Activated T-cell treated with anti-CD3 and anti-CD28 coated beads, Interleukin-2, amount 50 U/mL, for 72 hours (primary cell): ENCODE measurements at regions not wholly inside any gene's neighbourhood (a gene's known extent, or its start where the extent isn't known, plus 50 kb on each side); places are given as distances from the start of the nearest gene placed in this dataset.

ENCODE experiments used
- ATAC-seq, 2 donors: fragments of 150-1000 bp; cut with Tn5 transposase; replicated peaks in 1 of 2; 2 replicates each; pipeline ENCODE4 v1.10.0; 2021; ENCODE audit warnings: moderate library complexity in 2 of 2, mild to moderate bottlenecking in 1 of 2
- DNase-seq, 2 donors: peaks; one replicate each; pipeline ENCODE4 v3.0.0; 2021 to 2022; ENCODE audit warnings: mixed read lengths in 1 of 2
- H3K27ac Mint-ChIP-seq: one replicate; pipeline ENCODE4 v1.8.0; 2022; ENCODE audit warnings: mild to moderate bottlenecking, moderate library complexity, mixed read lengths
- H3K27me3 Mint-ChIP-seq: one replicate; pipeline ENCODE4 v1.8.0; 2022; ENCODE audit warnings: low read depth, mixed read lengths
- H3K36me3 Mint-ChIP-seq, 2 donors: one replicate each; pipeline ENCODE4 v1.8.0; 2022; ENCODE audit warnings: mixed read lengths in 2 of 2, mild to moderate bottlenecking in 1 of 2; ENCODE audit not compliant: insufficient read depth in 2 of 2
- H3K4me1 Mint-ChIP-seq: one replicate; pipeline ENCODE4 v1.8.0; 2022; ENCODE audit warnings: low read depth, mixed read lengths
- H3K4me3 Mint-ChIP-seq, 2 donors: one replicate each; pipeline ENCODE4 v1.8.0; 2022; ENCODE audit warnings: mild to moderate bottlenecking in 2 of 2, mixed read lengths in 2 of 2, moderate library complexity in 2 of 2
- H3K9me3 Mint-ChIP-seq, 2 donors: one replicate each; pipeline ENCODE4 v1.8.0; 2022; ENCODE audit warnings: mixed read lengths in 2 of 2

DNA sequence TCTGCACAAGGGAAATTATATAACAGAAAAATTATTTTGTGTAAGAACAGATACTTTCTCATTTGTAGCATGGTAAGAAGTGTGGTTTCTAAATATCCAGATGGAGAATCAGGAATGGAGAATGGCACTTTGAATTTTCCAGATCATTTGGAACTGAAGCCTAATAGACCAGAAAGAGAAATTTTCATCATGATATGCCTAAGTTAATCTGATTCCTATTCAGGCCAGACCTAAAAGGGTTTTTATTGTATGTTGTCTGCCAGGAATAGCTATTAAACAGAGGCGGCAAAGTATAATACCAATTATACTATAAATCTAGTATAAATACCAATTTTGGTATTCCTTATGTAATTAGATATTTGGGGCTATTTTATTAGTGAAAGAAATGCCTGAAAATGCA, 382.7 kb upstream of the FAR2 start:
- Mint-ChIP-seq H3K4me1 (no peaks in the 10 kb centered on the region), H3K27me3 (no peaks in the 10 kb centered on the region), H3K36me3 (no peaks in the 10 kb centered on the region), H3K9me3 (peaks cover 0 to 1% of the 10 kb centered on the region in 2 donors), H3K27ac (no peak overlapping the region), H3K4me3 (no peak overlapping the region)
- ATAC-seq (no peak), DNase-seq (no peak)

DNA sequence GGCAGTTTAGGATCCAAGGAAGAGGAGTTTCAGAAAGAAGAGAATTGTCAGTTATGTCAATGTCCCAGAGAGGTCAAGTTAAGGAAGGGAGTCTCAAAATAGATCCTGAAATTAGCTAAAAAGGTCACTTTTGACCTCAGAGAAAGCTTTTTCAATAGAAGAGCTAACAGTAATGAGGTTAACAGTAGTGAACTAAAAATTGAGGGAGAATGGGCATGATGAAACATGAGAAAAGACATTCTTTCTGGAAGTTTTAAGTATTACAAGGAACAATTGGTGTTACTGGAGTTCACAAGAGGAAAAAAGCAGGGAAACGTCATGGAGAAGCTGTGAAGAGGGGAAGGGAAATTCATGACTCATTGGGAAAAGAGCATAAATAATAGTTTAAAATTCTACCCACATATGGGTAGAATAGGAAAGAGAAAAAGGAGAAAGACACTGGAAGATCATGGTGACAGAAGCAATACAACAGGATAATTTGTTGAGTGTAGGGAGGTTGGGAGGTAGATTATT, 381.2 kb upstream of the FAR2 start:
- Mint-ChIP-seq H3K27me3 (no peaks in the 10 kb centered on the region), H3K4me1 (no peaks in the 10 kb centered on the region), H3K36me3 (no peaks in the 10 kb centered on the region), H3K4me3 (no peak overlapping the region), H3K9me3 (peaks cover 0 to 2% of the 10 kb centered on the region in 2 donors), H3K27ac (no peak overlapping the region)
- DNase-seq (no peak), ATAC-seq (no peak)

DNA sequence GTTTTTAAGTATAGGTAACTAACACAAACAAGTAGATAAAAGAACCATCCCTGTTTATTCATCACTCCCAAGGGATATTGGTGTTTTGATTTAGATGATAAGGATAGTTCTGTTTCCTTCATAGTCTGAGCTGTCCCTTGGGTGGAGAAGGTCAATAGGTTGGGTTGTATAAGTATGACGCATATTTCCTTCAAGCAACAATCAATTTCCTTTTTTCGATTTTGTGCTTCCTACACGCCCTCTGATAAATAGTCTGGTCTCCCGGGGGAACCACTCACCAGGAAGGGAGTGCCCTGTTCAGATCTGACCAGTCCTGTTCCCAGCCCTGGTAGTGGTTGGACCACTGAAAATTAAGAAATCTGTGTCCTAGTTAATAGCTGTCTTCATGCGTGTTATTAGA, 378.8 kb upstream of the FAR2 start:
- H3K27me3 Mint-ChIP-seq: no peaks in the 10 kb centered on the region
- H3K4me1 Mint-ChIP-seq: no peaks in the 10 kb centered on the region
- ATAC-seq (no peak), DNase-seq (no peak)
- no peak overlapping the region for H3K27ac Mint-ChIP-seq
- no peaks in the 10 kb centered on the region for H3K36me3 Mint-ChIP-seq
- H3K9me3 Mint-ChIP-seq: peaks cover 0 to 2% of the 10 kb centered on the region in 2 donors
- no peak overlapping the region for H3K4me3 Mint-ChIP-seq

DNA sequence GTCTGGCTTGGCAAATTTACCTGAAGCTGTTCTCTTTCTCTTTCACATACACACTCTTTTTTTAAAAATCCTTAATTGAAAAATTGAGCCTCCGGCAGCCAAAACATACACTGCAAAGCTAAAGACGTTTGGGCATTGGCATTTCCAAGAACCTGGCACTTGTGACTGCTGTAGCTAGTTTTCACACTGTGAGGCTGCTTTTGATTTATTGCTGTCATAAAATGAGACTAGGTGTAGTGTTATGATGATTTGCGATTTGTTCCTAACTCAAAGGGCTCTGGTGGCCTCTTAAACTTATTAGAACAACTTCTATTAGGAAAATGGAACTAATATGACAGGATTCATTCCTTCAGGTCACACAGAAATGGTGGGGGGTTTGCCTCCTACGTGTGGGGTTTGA, 377.1 kb upstream of the FAR2 start:
- Mint-ChIP-seq H3K4me1 (no peaks in the 10 kb centered on the region), H3K9me3 (peaks cover 0 to 2% of the 10 kb centered on the region in 2 donors), H3K27ac (no peak overlapping the region), H3K27me3 (no peaks in the 10 kb centered on the region), H3K4me3 (no peak overlapping the region), H3K36me3 (no peaks in the 10 kb centered on the region)
- DNase-seq (no peak), ATAC-seq (no peak)

DNA sequence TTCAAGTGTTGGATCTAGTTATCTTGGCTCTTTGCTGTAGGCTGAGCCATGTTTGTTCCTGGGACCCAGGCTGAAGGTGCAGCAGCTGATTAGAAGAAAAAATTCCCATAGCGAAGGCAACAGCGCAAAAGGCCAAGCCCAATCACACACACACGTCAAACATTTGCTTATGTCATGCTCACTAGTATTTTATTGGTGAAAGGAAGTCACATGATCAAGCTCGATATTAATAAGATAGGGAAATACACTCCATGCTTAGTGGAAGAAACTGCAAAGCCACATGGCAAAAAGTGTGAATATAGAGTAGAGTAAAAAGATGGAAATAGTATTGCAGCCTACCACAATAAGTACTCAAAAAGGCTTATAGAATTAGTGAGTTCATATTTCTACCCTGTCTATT, 373.5 kb upstream of the FAR2 start:
- Mint-ChIP-seq H3K27me3 (no peaks in the 10 kb centered on the region), H3K36me3 (no peaks in the 10 kb centered on the region), H3K4me3 (no peak overlapping the region), H3K9me3 (peaks cover 0 to 2% of the 10 kb centered on the region in 2 donors), H3K4me1 (no peaks in the 10 kb centered on the region), H3K27ac (no peak overlapping the region)
- DNase-seq (no peak), ATAC-seq (no peak)

DNA sequence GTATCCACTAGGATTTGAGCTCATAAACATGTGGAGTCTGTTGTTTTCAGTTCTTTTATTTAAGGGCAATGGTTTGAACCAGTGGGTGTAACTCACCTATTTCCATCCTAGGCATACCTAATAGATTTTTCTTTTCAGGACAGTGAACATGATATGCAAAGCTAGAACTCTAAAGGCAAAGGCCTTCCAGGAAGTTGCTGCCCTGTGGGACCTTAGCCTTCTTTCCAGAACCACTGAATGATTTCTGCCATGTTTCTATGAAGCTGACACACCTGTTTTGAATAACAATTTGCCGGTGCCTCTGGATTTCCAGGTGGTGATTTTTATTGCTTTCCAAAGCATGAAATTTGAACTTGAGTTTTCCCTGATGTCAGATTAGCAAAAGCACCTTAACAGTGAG, 372.9 kb upstream of the FAR2 start:
- no peak overlapping the region for H3K4me3 Mint-ChIP-seq
- DNase-seq (no peak), ATAC-seq (no peak)
- no peaks in the 10 kb centered on the region for H3K36me3 Mint-ChIP-seq
- H3K27ac Mint-ChIP-seq: no peak overlapping the region
- peaks cover 4% of the 10 kb centered on the region for H3K27me3 Mint-ChIP-seq
- peaks cover 0 to 5% of the 10 kb centered on the region in 2 donors for H3K9me3 Mint-ChIP-seq
- H3K4me1 Mint-ChIP-seq: no peaks in the 10 kb centered on the region

DNA sequence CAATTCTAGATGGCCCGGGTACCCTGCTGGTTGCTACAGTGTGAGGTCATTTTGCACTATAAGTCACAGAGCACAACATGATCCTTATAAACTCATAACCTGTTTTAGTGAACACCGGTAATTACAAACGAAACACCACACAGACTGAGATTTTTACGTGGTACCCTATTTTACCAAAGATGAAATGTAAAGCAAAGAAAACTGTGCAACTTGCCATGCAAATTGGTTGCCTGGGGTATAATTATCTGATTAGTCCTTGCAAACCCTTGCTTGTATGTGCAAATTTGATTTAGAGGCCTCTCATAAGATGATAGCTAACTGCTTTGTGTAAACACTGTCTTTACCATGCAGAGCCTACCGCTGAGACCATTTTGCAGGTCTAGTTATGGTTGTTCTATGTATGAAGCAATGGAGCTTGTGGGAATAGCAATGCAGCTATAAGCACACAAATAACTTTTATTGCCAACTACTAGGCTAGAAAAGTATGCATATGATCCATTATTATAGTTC, 372.1 kb upstream of the FAR2 start:
- no peak for ATAC-seq
- Mint-ChIP-seq H3K27me3 (peaks cover 8% of the 10 kb centered on the region), H3K36me3 (no peaks in the 10 kb centered on the region), H3K4me3 (no peak overlapping the region), H3K27ac (no peak overlapping the region), H3K4me1 (no peaks in the 10 kb centered on the region), H3K9me3 (peaks cover 0 to 6% of the 10 kb centered on the region in 2 donors)
- DNase-seq: no peak

DNA sequence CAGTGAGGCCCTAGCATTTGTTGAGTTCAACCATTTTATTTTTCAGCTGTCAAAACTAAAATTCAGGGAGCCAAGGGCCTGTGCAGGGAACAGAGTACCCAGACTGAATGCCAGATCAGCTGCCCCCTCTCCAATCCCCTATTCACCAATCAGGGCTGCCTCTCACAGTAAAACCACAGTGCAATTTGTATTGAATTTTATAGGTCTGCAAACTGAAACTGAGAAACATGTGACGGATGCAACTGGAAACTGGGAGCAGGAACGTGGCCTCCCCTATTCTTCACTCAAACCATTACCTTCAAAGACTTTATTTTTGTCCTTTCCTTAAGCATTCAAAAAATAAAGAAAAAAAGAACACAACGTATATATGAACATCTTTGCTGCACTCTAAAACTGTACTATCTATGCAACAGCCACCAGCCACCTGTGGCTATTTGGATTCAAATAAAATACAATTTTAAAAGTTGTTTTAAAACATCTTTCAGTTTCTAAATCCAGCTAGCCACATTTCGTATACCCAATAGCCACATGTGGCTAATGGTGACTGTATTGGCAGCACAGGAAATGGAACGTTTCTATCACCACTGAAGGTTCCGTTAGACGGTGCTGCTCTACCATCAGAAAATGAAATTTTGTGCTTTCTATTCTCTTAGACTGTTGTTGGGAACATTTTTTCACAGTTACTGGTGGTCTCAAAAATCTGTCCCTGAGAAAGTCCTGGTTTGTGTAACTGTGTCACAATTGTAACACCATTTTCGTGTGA, 371.3 kb upstream of the FAR2 start:
- Mint-ChIP-seq H3K36me3 (no peaks in the 10 kb centered on the region), H3K27ac (peak overlapping the region; percentile 17), H3K4me3 (no peak overlapping the region), H3K9me3 (peaks cover 0 to 4% of the 10 kb centered on the region in 2 donors), H3K4me1 (no peaks in the 10 kb centered on the region), H3K27me3 (peaks cover 8% of the 10 kb centered on the region)
- DNase-seq: no peak
- no peak for ATAC-seq

DNA sequence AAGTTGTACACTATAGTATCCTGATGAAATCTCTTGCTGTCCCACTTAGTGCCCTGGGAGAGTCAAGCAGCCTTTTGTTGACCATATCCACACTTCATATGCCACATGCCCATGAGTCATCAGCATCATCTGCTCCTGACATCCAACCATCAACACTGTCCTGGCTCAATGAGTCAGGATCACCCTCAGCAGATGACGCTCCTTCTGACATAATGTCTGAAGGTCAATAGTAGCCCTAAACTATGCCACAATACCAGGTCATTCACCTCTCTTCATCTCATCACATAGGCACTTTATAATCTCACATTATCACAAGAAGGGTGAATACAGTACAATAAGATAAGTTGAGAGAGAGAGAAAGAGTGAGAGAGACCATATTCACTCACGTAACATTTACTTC, 369.0 kb upstream of the FAR2 start:
- Mint-ChIP-seq H3K4me1 (no peaks in the 10 kb centered on the region), H3K27ac (no peak overlapping the region), H3K4me3 (no peak overlapping the region), H3K36me3 (no peaks in the 10 kb centered on the region), H3K27me3 (peaks cover 8% of the 10 kb centered on the region), H3K9me3 (peaks cover 0 to 4% of the 10 kb centered on the region in 2 donors)
- DNase-seq (no peak), ATAC-seq (no peak)

DNA sequence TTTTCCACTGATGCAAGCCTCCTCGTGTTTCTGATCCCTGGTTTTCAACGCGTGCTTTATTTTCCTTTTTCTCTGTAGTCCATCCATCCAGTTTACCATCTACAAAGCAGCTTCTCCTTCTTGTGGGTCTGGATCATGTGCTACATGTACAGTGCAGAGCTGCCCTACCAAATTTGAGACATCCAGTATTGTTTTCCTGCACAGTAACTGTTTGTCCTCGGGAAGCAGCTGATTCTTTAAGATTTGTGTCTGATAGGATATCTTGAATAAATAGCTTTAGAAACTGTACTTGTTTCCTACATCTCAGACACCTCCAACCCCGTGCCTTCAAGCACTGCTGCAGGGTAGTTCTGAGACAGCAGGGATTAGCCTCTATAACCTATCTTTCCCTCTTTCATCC, 368.1 kb upstream of the FAR2 start:
- Mint-ChIP-seq H3K27ac (no peak overlapping the region), H3K9me3 (peaks cover 0 to 4% of the 10 kb centered on the region in 2 donors), H3K36me3 (no peaks in the 10 kb centered on the region), H3K4me1 (no peaks in the 10 kb centered on the region), H3K4me3 (no peak overlapping the region), H3K27me3 (peaks cover 8% of the 10 kb centered on the region)
- ATAC-seq (no peak), DNase-seq (no peak)

DNA sequence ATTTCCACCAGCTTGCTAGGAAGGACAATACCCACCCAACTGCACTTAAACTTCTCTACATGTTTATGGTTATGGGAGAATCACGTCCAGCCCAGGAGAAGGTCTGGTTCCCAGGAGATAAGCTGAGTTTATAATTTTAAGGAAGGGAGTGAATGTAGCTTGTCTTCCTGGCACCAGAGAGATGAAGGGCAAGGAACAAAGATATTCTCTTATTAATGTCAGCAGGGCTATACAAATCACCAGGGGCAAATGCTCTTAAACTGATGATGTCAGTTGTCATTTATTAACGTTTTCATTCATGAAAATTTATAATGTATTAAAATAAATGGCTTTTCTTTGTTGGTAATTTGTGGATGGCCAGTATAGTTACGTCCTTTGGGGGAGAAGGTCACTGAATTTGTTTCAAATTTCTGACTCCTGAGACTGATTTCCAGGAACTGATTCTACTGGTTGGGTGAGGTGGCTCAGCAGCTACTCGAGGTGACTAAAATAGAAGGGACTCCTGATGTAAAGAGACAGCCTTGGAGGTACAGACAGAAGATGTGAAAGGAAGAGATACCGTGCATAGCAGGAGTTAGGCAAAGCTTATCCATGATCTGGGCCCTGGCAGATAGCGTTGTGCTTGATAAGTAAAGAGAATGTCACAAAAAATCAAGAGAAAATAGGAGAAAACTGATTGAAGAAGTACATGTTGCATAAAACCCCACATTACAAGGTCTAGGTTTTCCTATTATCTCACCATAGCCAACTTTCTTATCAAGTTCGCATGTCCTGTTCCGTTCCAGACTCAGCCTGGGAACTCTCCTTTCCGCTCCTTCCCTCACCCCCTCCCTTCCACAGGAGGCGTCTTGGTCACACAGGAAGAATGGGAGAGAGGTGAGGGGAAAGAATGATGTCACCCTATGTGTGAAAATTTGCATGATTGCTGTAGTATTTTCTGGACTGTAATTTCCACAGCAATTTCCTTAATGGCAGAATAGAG, 367.1 kb upstream of the FAR2 start:
- Mint-ChIP-seq H3K4me3 (no peak overlapping the region), H3K27ac (no peak overlapping the region), H3K27me3 (peaks cover 8% of the 10 kb centered on the region), H3K9me3 (peaks cover 0 to 4% of the 10 kb centered on the region in 2 donors), H3K4me1 (no peaks in the 10 kb centered on the region), H3K36me3 (no peaks in the 10 kb centered on the region)
- DNase-seq: no peak
- no peak for ATAC-seq

DNA sequence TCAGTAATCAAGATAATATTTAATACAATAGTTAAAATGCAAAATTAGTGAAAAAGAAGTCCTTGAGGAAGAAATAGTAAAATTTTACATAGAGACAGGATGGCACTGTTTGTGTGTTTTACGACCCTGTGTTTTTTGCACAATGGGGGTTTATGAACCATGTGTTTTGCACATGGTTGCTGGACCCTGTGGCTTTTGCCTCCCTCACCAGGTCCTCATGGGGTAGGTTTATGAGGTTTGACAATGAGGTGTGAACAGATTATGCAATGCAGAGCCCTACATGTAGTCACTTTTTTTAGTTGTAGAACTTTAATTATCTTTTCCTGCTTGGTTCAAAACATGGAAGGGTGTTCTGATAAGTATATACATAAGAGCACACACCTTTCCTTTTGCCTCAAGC, 366.3 kb upstream of the FAR2 start:
- Mint-ChIP-seq H3K27me3 (peaks cover 8% of the 10 kb centered on the region), H3K27ac (no peak overlapping the region)

DNA sequence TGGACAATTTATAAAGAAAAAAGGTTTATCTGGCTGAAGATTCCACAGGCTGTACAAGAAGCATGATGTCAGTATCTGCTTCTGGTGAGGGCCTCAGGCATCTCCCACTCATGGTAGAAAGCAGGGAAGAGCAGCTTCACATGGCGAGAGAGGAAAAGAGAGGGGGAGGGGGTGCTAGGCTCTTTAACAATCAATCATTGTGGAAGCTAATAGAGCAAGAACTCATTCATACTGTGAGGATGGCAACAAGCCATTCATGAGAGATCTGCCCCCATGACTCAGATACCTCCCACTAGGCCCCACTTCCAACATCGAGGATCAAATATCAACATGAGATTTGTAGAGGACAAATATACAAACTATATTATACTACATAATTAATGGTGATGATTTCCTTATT, 361.9 kb upstream of the FAR2 start:
- Mint-ChIP-seq H3K27me3 (no peaks in the 10 kb centered on the region), H3K4me3 (no peak overlapping the region), H3K4me1 (no peaks in the 10 kb centered on the region), H3K9me3 (peaks cover 0 to 2% of the 10 kb centered on the region in 2 donors), H3K27ac (no peak overlapping the region), H3K36me3 (no peaks in the 10 kb centered on the region)
- ATAC-seq (no peak), DNase-seq (no peak)

More for the DNA sequence above, 366.3 kb upstream of the FAR2 start:
- H3K9me3 Mint-ChIP-seq: peaks cover 0 to 5% of the 10 kb centered on the region in 2 donors
- no peaks in the 10 kb centered on the region for H3K4me1 Mint-ChIP-seq
- DNase-seq (no peak), ATAC-seq (no peak)
- H3K36me3 Mint-ChIP-seq: no peaks in the 10 kb centered on the region
- no peak overlapping the region for H3K4me3 Mint-ChIP-seq
